H9 (cell line): ENCODE measurements at regions not wholly inside any gene's neighbourhood (a gene's known extent, or its start where the extent isn't known, plus 50 kb on each side); places are given as distances from the start of the nearest gene placed in this dataset.

ENCODE experiments used
- DNase-seq: peaks from one replicate; pipeline ENCODE4 v3.0.0-alpha.2; 2017
- H2AFZ ChIP-seq: one replicate; pipeline ENCODE4 v1.6.1; 2013; ENCODE audit warnings: mild to moderate bottlenecking, low read length, control low read depth, moderate library complexity
- H2AK5ac ChIP-seq: 2 replicates; pipeline ENCODE4 v1.6.1; 2013; ENCODE audit warnings: low read length, control low read depth, mixed read lengths; ENCODE audit not compliant: insufficient read length
- H2BK120ac ChIP-seq: one replicate; pipeline ENCODE4 v1.6.1; 2013; ENCODE audit warnings: low read depth, mild to moderate bottlenecking, low read length, control low read depth, inconsistent platforms; ENCODE audit not compliant: poor library complexity, severe bottlenecking
- H2BK12ac ChIP-seq: 2 replicates; pipeline ENCODE4 v1.6.1; 2013; ENCODE audit warnings: low read length, control low read depth, mixed read lengths, low read depth; ENCODE audit not compliant: insufficient read length
- H2BK15ac ChIP-seq: 2 replicates; pipeline ENCODE4 v1.6.1; 2013; ENCODE audit warnings: low read depth, low read length, control low read depth
- H2BK20ac ChIP-seq: one replicate; pipeline ENCODE4 v1.6.1; 2013; ENCODE audit warnings: low read depth, mild to moderate bottlenecking, low read length, control low read depth, inconsistent platforms; ENCODE audit not compliant: poor library complexity, severe bottlenecking
- H2BK5ac ChIP-seq: 2 replicates; pipeline ENCODE4 v1.6.1; 2013; ENCODE audit warnings: low read length, control low read depth, mixed read lengths; ENCODE audit not compliant: insufficient read length
- H3K14ac ChIP-seq: 2 replicates; pipeline ENCODE4 v1.6.1; 2013; ENCODE audit warnings: low read length, control low read depth; ENCODE audit not compliant: insufficient read depth
- H3K18ac ChIP-seq: 2 replicates; pipeline ENCODE4 v1.6.1; 2013; ENCODE audit warnings: low read depth, mild to moderate bottlenecking, mixed read lengths, low read length, control low read depth; ENCODE audit not compliant: insufficient read length
- H3K23ac ChIP-seq: 2 replicates; pipeline ENCODE4 v1.6.1; 2013; ENCODE audit warnings: low read length, control low read depth, mixed read lengths, low read depth; ENCODE audit not compliant: insufficient read length
- H3K23me2 ChIP-seq: 2 replicates; pipeline ENCODE4 v1.6.1; 2013; ENCODE audit warnings: low read depth, mild to moderate bottlenecking, mixed read lengths, low read length, control low read depth; ENCODE audit not compliant: insufficient read length, poor library complexity, severe bottlenecking
- H3K27ac ChIP-seq: 2 replicates; pipeline ENCODE4 v1.5.1; 2013; ENCODE audit warnings: low read length, control low read depth, mixed read lengths, low read depth; ENCODE audit not compliant: insufficient read length
- H3K27me3 ChIP-seq: 2 replicates; pipeline ENCODE4 v1.6.1; 2013; ENCODE audit warnings: low read length, control low read depth, inconsistent platforms; ENCODE audit not compliant: insufficient read depth
- H3K4ac ChIP-seq: 2 replicates; pipeline ENCODE4 v1.6.1; 2013; ENCODE audit warnings: low read depth, mild to moderate bottlenecking, control low read depth, inconsistent platforms, low read length, moderate library complexity
- H3K4me1 ChIP-seq: 2 replicates; pipeline ENCODE4 v1.6.1; 2013; ENCODE audit warnings: low read length, control low read depth, inconsistent platforms; ENCODE audit not compliant: insufficient read depth
- H3K4me2 ChIP-seq: 2 replicates; pipeline ENCODE4 v1.6.1; 2013; ENCODE audit warnings: low read length, control low read depth, mixed read lengths; ENCODE audit not compliant: insufficient read length, insufficient read depth
- H3K56ac ChIP-seq: 2 replicates; pipeline ENCODE4 v1.6.1; 2013; ENCODE audit warnings: low read depth, mild to moderate bottlenecking, mixed read lengths, low read length, control low read depth; ENCODE audit not compliant: insufficient read length
- H3K79me1 ChIP-seq: 2 replicates; pipeline ENCODE4 v1.6.1; 2013; ENCODE audit warnings: low read depth, mild to moderate bottlenecking, moderate library complexity, low read length, control low read depth, inconsistent platforms; ENCODE audit not compliant: insufficient read depth, poor library complexity, severe bottlenecking
- H3K79me2 ChIP-seq: 2 replicates; pipeline ENCODE4 v1.6.1; 2013; ENCODE audit warnings: low read length, control low read depth, inconsistent platforms; ENCODE audit not compliant: insufficient read depth
- H3K9ac ChIP-seq: 2 replicates; pipeline ENCODE4 v1.6.1; 2013; ENCODE audit warnings: low read length, control low read depth, mixed read lengths; ENCODE audit not compliant: insufficient read length; ENCODE audit errors: extremely low read depth
- H3K9me3 ChIP-seq: one replicate; pipeline ENCODE4 v1.6.1; 2013; ENCODE audit warnings: low read depth, low read length, inconsistent platforms; ENCODE audit not compliant: control insufficient read depth
- H3T11ph ChIP-seq: one replicate; pipeline ENCODE4 v1.6.1; 2013; ENCODE audit warnings: mild to moderate bottlenecking, low read length, control low read depth, inconsistent platforms
- H4K20me1 ChIP-seq: one replicate; pipeline ENCODE4 v1.6.1; 2013; ENCODE audit not compliant: control insufficient read depth, insufficient read length, insufficient read depth
- H4K5ac ChIP-seq: 2 replicates; pipeline ENCODE4 v1.6.1; 2013; ENCODE audit warnings: low read depth, mild to moderate bottlenecking, mixed read lengths, low read length, control low read depth; ENCODE audit not compliant: insufficient read length
- H4K8ac ChIP-seq: replicated peaks from 2 replicates; pipeline ENCODE4 v1.6.1; 2013; ENCODE audit warnings: low read length, control low read depth, mixed read lengths, low read depth; ENCODE audit not compliant: insufficient read length
- H4K91ac ChIP-seq: 2 replicates; pipeline ENCODE4 v1.6.1; 2013; ENCODE audit warnings: low read depth, mild to moderate bottlenecking, moderate library complexity, mixed read lengths, low read length, control low read depth; ENCODE audit not compliant: insufficient read length
- H3K27ac Mint-ChIP-seq, 3 experiments: 2 replicates in 2 of 3; 3 replicates in 1 of 3; pipeline ENCODE4 v1.8.0; 2020 to 2021; ENCODE audit warnings: mixed read lengths in 3 of 3, mild to moderate bottlenecking in 1 of 3, moderate library complexity in 1 of 3
- H3K27me3 Mint-ChIP-seq: 2 replicates; pipeline ENCODE4 v1.8.0; 2021; ENCODE audit warnings: low read depth, mild to moderate bottlenecking, moderate library complexity, mixed read lengths
- H3K36me3 Mint-ChIP-seq, 3 experiments: 2 replicates in 2 of 3; 3 replicates in 1 of 3; pipeline ENCODE4 v1.8.0; 2020 to 2021; ENCODE audit warnings: low read depth in 3 of 3, mixed read lengths in 3 of 3; ENCODE audit not compliant: insufficient read depth in 1 of 3
- H3K4me1 Mint-ChIP-seq, 2 experiments: 2 replicates each; pipeline ENCODE4 v1.8.0; 2020; ENCODE audit warnings: mixed read lengths in 2 of 2
- H3K4me3 Mint-ChIP-seq, 2 experiments: 2 replicates in 1 of 2; 3 replicates in 1 of 2; pipeline ENCODE4 v1.8.0; 2020 to 2021; ENCODE audit warnings: mild to moderate bottlenecking in 2 of 2, mixed read lengths in 2 of 2, moderate library complexity in 1 of 2
- H3K9me3 Mint-ChIP-seq, 2 experiments: 2 replicates in 1 of 2; 3 replicates in 1 of 2; pipeline ENCODE4 v1.8.0; 2020; ENCODE audit warnings: mild to moderate bottlenecking in 2 of 2, mixed read lengths in 2 of 2, moderate library complexity in 1 of 2
- whole genome bisulfite sequencing: extraction: QIAGEN DNeasy Blood & Tissue Kit; methylation state at CpG from one replicate; pipeline ENCODE4 v1.1.7; 2013; ENCODE audit warnings: missing lambda C conversion rate, low lambda C conversion rate, mixed read lengths; ENCODE audit not compliant: insufficient read length; ENCODE audit errors: extremely low coverage; 5-methylcytosine and 5-hydroxymethylcytosine counted together
- TF ChIP-seq, protein P1 (sequence below): fragments of 200-600 bp; sonication (generic); conservative IDR thresholded peaks from 3 replicates; pipeline ENCODE4 v1.8.0; 2021; ENCODE audit warnings: antibody characterized with exemption, mild to moderate bottlenecking

DNA sequence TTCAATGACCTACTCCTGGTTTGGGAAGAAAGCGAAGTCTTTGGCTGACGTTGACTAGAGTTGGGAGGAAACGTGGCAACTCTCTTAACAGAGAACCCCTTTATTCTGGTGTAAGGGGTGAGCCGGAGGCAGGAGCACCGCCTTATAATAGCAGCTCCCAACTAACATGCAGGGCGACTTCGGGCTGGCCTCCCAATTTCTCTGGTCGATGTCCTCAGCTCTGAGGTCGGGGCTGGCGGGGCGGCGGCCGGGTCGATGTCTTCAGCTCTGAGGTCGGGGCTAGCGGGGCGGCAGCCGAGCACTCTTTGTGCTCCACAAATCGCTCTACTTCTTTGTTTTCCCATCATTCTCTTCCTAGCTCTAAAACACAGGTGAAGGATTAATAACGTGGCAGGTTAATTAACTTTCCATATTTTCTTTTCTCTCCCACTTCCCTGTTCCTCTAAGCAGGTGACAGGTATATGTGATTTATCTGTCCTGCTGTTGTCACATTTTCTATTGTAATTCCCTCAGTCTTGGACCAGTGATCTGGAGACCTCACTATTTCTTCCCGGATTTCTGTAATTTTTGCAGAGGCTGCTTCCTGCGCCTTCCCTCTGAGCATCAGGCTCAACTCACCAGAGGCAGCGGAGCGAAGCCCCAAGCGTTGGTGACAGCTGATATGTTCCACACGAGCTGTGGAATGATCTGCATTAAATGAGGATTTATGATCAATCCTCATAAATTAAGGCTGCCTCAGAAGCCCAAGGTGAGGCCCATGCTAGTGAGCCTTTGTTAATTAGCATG is 64.3 kb downstream of the ACKR3 start:
- H3K4me3 Mint-ChIP-seq, result no peak overlapping the region
- H2AK5ac ChIP-seq, result no peak overlapping the region
- H2AFZ ChIP-seq, result no peak overlapping the region
- no peak overlapping the region for H3K56ac ChIP-seq
- no peak overlapping the region for H3K18ac ChIP-seq
- H3K23ac ChIP-seq, result no peak overlapping the region
- H3K9me3 Mint-ChIP-seq, result peaks cover 0 to 3% of the 10 kb centered on the region in 2 experiments; a peak in 1 of 5 replicates
- H3K79me2 ChIP-seq, result no peaks in the 10 kb centered on the region
- H4K20me1 ChIP-seq, result no peaks in the 10 kb centered on the region
- H3K27ac Mint-ChIP-seq, result no peak overlapping the region
- H3K36me3 Mint-ChIP-seq, result no peaks in the 10 kb centered on the region; a peak in 1 of 7 replicates
- H4K91ac ChIP-seq, result no peak overlapping the region
- no CpG with 5 or more reads among the region's 26 CpGs for WGBS
- H4K5ac ChIP-seq, result no peak overlapping the region
- H3K4ac ChIP-seq, result no peak overlapping the region
- H2BK5ac ChIP-seq, result no peak overlapping the region
- H3K27me3 ChIP-seq, result no peaks in the 10 kb centered on the region
- no peak overlapping the region for H2BK120ac ChIP-seq
- no peak overlapping the region for H3T11ph ChIP-seq
- no peaks in the 10 kb centered on the region for H3K79me1 ChIP-seq
- H3K9ac ChIP-seq, result no peak overlapping the region
- peaks cover under 1 to 6% of the 10 kb centered on the region in 2 experiments; a peak in 3 of 4 replicates for H3K4me1 Mint-ChIP-seq
- H2BK20ac ChIP-seq, result no peak overlapping the region
- no peak overlapping the region for H2BK12ac ChIP-seq
- H3K23me2 ChIP-seq, result no peaks in the 10 kb centered on the region
- no peaks in the 10 kb centered on the region for H3K9me3 ChIP-seq
- TF ChIP-seq, protein P1, sequence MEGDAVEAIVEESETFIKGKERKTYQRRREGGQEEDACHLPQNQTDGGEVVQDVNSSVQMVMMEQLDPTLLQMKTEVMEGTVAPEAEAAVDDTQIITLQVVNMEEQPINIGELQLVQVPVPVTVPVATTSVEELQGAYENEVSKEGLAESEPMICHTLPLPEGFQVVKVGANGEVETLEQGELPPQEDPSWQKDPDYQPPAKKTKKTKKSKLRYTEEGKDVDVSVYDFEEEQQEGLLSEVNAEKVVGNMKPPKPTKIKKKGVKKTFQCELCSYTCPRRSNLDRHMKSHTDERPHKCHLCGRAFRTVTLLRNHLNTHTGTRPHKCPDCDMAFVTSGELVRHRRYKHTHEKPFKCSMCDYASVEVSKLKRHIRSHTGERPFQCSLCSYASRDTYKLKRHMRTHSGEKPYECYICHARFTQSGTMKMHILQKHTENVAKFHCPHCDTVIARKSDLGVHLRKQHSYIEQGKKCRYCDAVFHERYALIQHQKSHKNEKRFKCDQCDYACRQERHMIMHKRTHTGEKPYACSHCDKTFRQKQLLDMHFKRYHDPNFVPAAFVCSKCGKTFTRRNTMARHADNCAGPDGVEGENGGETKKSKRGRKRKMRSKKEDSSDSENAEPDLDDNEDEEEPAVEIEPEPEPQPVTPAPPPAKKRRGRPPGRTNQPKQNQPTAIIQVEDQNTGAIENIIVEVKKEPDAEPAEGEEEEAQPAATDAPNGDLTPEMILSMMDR, result no peak
- H3K4me1 ChIP-seq, result no peaks in the 10 kb centered on the region
- H3K4me2 ChIP-seq, result no peak overlapping the region
- H3K27me3 Mint-ChIP-seq, result peaks cover 8% of the 10 kb centered on the region
- H3K14ac ChIP-seq, result no peak overlapping the region
- DNase-seq, result no peak
- H3K27ac ChIP-seq, result no peak overlapping the region
- no peak overlapping the region for H4K8ac ChIP-seq
- H2BK15ac ChIP-seq, result no peak overlapping the region
